Karpas-422 (cell line): ENCODE measurements at regions not wholly inside any gene's neighbourhood (a gene's known extent, or its start where the extent isn't known, plus 50 kb on each side); places are given as distances from the start of the nearest gene placed in this dataset.

Source experiments
- DNase-seq: peaks from one replicate; pipeline ENCODE4 v3.0.0-alpha.2; 2015
- H2AFZ ChIP-seq: fragments of 200-600 bp; sonication (generic); 2 replicates; pipeline ENCODE4 v1.6.1; 2014; ENCODE audit warnings: antibody characterized with exemption, low read length, mixed read lengths
- H3K27ac ChIP-seq: fragments of 200-600 bp; sonication (generic); 2 replicates; pipeline ENCODE4 v1.5.1; 2014; ENCODE audit warnings: mild to moderate bottlenecking, low read length, moderate library complexity
- H3K27me3 ChIP-seq: fragments of 200-600 bp; sonication (generic); 2 replicates; pipeline ENCODE4 v1.6.1; 2014; ENCODE audit warnings: low read length, mixed read lengths
- H3K36me3 ChIP-seq: fragments of 200-600 bp; sonication (generic); 2 replicates; pipeline ENCODE4 v1.6.1; 2014; ENCODE audit warnings: low read length, mixed read lengths; ENCODE audit not compliant: insufficient read depth
- H3K4me1 ChIP-seq: fragments of 200-600 bp; sonication (generic); 2 replicates; pipeline ENCODE4 v1.6.1; 2014; ENCODE audit warnings: mild to moderate bottlenecking, low read length, mixed read lengths
- H3K4me2 ChIP-seq: fragments of 200-600 bp; sonication (generic); 2 replicates; pipeline ENCODE4 v1.6.1; 2014; ENCODE audit warnings: low read length, low read depth, mild to moderate bottlenecking; ENCODE audit not compliant: poor library complexity, severe bottlenecking
- H3K4me3 ChIP-seq: fragments of 200-600 bp; sonication (generic); 2 replicates; pipeline ENCODE4 v1.5.1; 2014; ENCODE audit warnings: mild to moderate bottlenecking, antibody characterized with exemption, low read length, mixed read lengths
- H3K79me2 ChIP-seq: fragments of 200-600 bp; sonication (generic); 2 replicates; pipeline ENCODE4 v1.6.1; 2014; ENCODE audit warnings: mild to moderate bottlenecking, low read length, mixed read lengths
- H3K9ac ChIP-seq: fragments of 200-600 bp; sonication (generic); 2 replicates; pipeline ENCODE4 v1.6.0; 2014; ENCODE audit warnings: low read length
- H3K9me2 ChIP-seq: fragments of 200-600 bp; sonication (generic), shearing (Covaris generic); replicated peaks from 2 replicates; pipeline ENCODE4 v1.6.0; 2014; ENCODE audit warnings: mild to moderate bottlenecking, low read length, moderate library complexity; ENCODE audit not compliant: insufficient read depth
- H3K9me3 ChIP-seq: fragments of 300-700, 200-600 bp; sonication (generic); 2 replicates; pipeline ENCODE4 v1.6.1; 2014; ENCODE audit warnings: low read length, mixed read lengths
- H4K20me1 ChIP-seq: fragments of 200-600 bp; sonication (generic); 2 replicates; pipeline ENCODE4 v1.6.1; 2014; ENCODE audit warnings: mild to moderate bottlenecking, antibody characterized with exemption, low read length, low read depth; ENCODE audit not compliant: insufficient read depth

- no peaks in the 10 kb centered on the region for H3K9me3 ChIP-seq
- H3K79me2 ChIP-seq: no peaks in the 10 kb centered on the region
- no peak overlapping the region for H2AFZ ChIP-seq
- no peaks in the 10 kb centered on the region for H3K9me2 ChIP-seq
- no peaks in the 10 kb centered on the region for H3K36me3 ChIP-seq
- DNase-seq: no peak
- H3K27me3 ChIP-seq: no peaks in the 10 kb centered on the region
- no peak overlapping the region for H3K4me3 ChIP-seq
- H4K20me1 ChIP-seq: no peaks in the 10 kb centered on the region
- H3K27ac ChIP-seq: no peak overlapping the region
- H3K9ac ChIP-seq: no peak overlapping the region
- H3K4me2 ChIP-seq: no peak overlapping the region
- no peaks in the 10 kb centered on the region for H3K4me1 ChIP-seq
Measured at GRCh38 chr6:156309017-156309416, 468.2 kb upstream of the ARID1B start.

- no peaks in the 10 kb centered on the region for H3K79me2 ChIP-seq
- no peak overlapping the region for H3K4me3 ChIP-seq
- H4K20me1 ChIP-seq: no peaks in the 10 kb centered on the region
- no peaks in the 10 kb centered on the region for H3K9me3 ChIP-seq
- no peak overlapping the region for H3K9ac ChIP-seq
- H3K27me3 ChIP-seq: no peaks in the 10 kb centered on the region
- H3K36me3 ChIP-seq: no peaks in the 10 kb centered on the region
- no peak overlapping the region for H3K4me2 ChIP-seq
- no peaks in the 10 kb centered on the region for H3K4me1 ChIP-seq
- H2AFZ ChIP-seq: no peak overlapping the region
- H3K27ac ChIP-seq: no peak overlapping the region
- no peak for DNase-seq
- no peaks in the 10 kb centered on the region for H3K9me2 ChIP-seq
Measured at GRCh38 chr6:156308604-156309003, 468.6 kb upstream of the ARID1B start.

GRCh38 chr6:156306531-156306930 lies 470.6 kb upstream of the ARID1B start:
- H3K4me1 ChIP-seq: no peaks in the 10 kb centered on the region
- no peaks in the 10 kb centered on the region for H3K79me2 ChIP-seq
- H3K4me2 ChIP-seq: no peak overlapping the region
- no peak overlapping the region for H3K4me3 ChIP-seq
- DNase-seq: no peak
- H3K9me3 ChIP-seq: no peaks in the 10 kb centered on the region
- H3K27me3 ChIP-seq: no peaks in the 10 kb centered on the region
- no peak overlapping the region for H2AFZ ChIP-seq
- H4K20me1 ChIP-seq: no peaks in the 10 kb centered on the region
- H3K9me2 ChIP-seq: no peaks in the 10 kb centered on the region
- no peak overlapping the region for H3K9ac ChIP-seq
- no peak overlapping the region for H3K27ac ChIP-seq
- H3K36me3 ChIP-seq: no peaks in the 10 kb centered on the region

- H3K9ac ChIP-seq: no peak overlapping the region
- H3K9me2 ChIP-seq: no peaks in the 10 kb centered on the region
- no peaks in the 10 kb centered on the region for H4K20me1 ChIP-seq
- H3K4me1 ChIP-seq: no peaks in the 10 kb centered on the region
- no peak overlapping the region for H3K4me2 ChIP-seq
- H3K27ac ChIP-seq: no peak overlapping the region
- H3K9me3 ChIP-seq: no peaks in the 10 kb centered on the region
- H3K36me3 ChIP-seq: no peaks in the 10 kb centered on the region
- H3K79me2 ChIP-seq: no peaks in the 10 kb centered on the region
- no peak overlapping the region for H2AFZ ChIP-seq
- no peaks in the 10 kb centered on the region for H3K27me3 ChIP-seq
- no peak overlapping the region for H3K4me3 ChIP-seq
- DNase-seq: no peak
Measured at GRCh38 chr6:156283091-156283490, 494.1 kb upstream of the ARID1B start.

GRCh38 chr6:156282087-156282486 lies 495.1 kb upstream of the ARID1B start:
- DNase-seq: no peak
- H3K27me3 ChIP-seq: no peaks in the 10 kb centered on the region
- H3K36me3 ChIP-seq: no peaks in the 10 kb centered on the region
- no peaks in the 10 kb centered on the region for H3K79me2 ChIP-seq
- no peaks in the 10 kb centered on the region for H3K9me3 ChIP-seq
- H3K9ac ChIP-seq: no peak overlapping the region
- no peak overlapping the region for H2AFZ ChIP-seq
- H3K9me2 ChIP-seq: no peaks in the 10 kb centered on the region
- H3K4me3 ChIP-seq: no peak overlapping the region
- H3K4me2 ChIP-seq: no peak overlapping the region
- H3K4me1 ChIP-seq: no peaks in the 10 kb centered on the region
- H4K20me1 ChIP-seq: no peaks in the 10 kb centered on the region
- no peak overlapping the region for H3K27ac ChIP-seq

GRCh38 chr6:156281266-156281665 lies 495.9 kb upstream of the ARID1B start:
- H3K27me3 ChIP-seq: no peaks in the 10 kb centered on the region
- H2AFZ ChIP-seq: no peak overlapping the region
- no peaks in the 10 kb centered on the region for H3K4me1 ChIP-seq
- H3K27ac ChIP-seq: no peak overlapping the region
- no peaks in the 10 kb centered on the region for H3K79me2 ChIP-seq
- no peaks in the 10 kb centered on the region for H3K36me3 ChIP-seq
- no peak overlapping the region for H3K4me3 ChIP-seq
- H3K9me2 ChIP-seq: no peaks in the 10 kb centered on the region
- H3K9ac ChIP-seq: no peak overlapping the region
- H4K20me1 ChIP-seq: no peaks in the 10 kb centered on the region
- H3K9me3 ChIP-seq: no peaks in the 10 kb centered on the region
- DNase-seq: no peak
- H3K4me2 ChIP-seq: no peak overlapping the region

GRCh38 chr6:156280065-156280464 lies 497.1 kb upstream of the ARID1B start:
- no peak overlapping the region for H3K9ac ChIP-seq
- no peaks in the 10 kb centered on the region for H3K9me2 ChIP-seq
- H3K9me3 ChIP-seq: no peaks in the 10 kb centered on the region
- DNase-seq: no peak
- H3K27me3 ChIP-seq: no peaks in the 10 kb centered on the region
- no peaks in the 10 kb centered on the region for H3K36me3 ChIP-seq
- H4K20me1 ChIP-seq: no peaks in the 10 kb centered on the region
- H3K4me2 ChIP-seq: no peak overlapping the region
- H3K4me1 ChIP-seq: no peaks in the 10 kb centered on the region
- no peaks in the 10 kb centered on the region for H3K79me2 ChIP-seq
- H3K27ac ChIP-seq: no peak overlapping the region
- no peak overlapping the region for H2AFZ ChIP-seq
- no peak overlapping the region for H3K4me3 ChIP-seq

GRCh38 chr6:156279261-156279969 lies 497.8 kb upstream of the ARID1B start:
- Histone ChIP-seq H2AFZ (no peak overlapping the region), H3K9me3 (no peaks in the 10 kb centered on the region), H3K4me3 (no peak overlapping the region), H3K9ac (no peak overlapping the region), H4K20me1 (no peaks in the 10 kb centered on the region), H3K4me2 (no peak overlapping the region), H3K9me2 (no peaks in the 10 kb centered on the region), H3K27ac (no peak overlapping the region), H3K36me3 (no peaks in the 10 kb centered on the region), H3K4me1 (no peaks in the 10 kb centered on the region), H3K79me2 (no peaks in the 10 kb centered on the region), H3K27me3 (no peaks in the 10 kb centered on the region)
- no peak for DNase-seq
